Loucy (cell line): ENCODE measurements at regions not wholly inside any gene's neighbourhood (a gene's known extent, or its start where the extent isn't known, plus 50 kb on each side); places are given as distances from the start of the nearest gene placed in this dataset.

Experiments
- CTCF ChIP-seq: fragments of 200-600 bp; sonication (generic); conservative IDR thresholded peaks from 2 replicates; pipeline ENCODE4 v1.5.1; 2014; ENCODE audit warnings: mild to moderate bottlenecking, antibody characterized with exemption, low read length
- EZH2phosphoT487 ChIP-seq: fragments of 200-600 bp; IDR thresholded peaks from 2 replicates; pipeline ENCODE4 v1.6.1; 2018; ENCODE audit warnings: antibody characterized with exemption, mild to moderate bottlenecking, moderate library complexity, borderline replicate concordance

- no peak for TF ChIP-seq CTCF
- TF ChIP-seq EZH2phosphoT487: no peak
These were observed 145.4 kb downstream of the ARL6IP6 start for GRCh38 chr2:152863826-152864225.
